Adrenal gland (tissue), 9 donors: ENCODE measurements at regions not wholly inside any gene's neighbourhood (a gene's known extent, or its start where the extent isn't known, plus 50 kb on each side); places are given as distances from the start of the nearest gene placed in this dataset.

Experiments
- DNase-seq, 7 donors: peaks; one replicate each; pipeline ENCODE4 v3.0.0-alpha.2; 2019 to 2020
- H3K27ac ChIP-seq, 5 donors: fragments of 200-600 bp; sonication (generic) in 4 of 5; 1 replicate in 3 of 5; 2 replicates in 2 of 5; pipeline versions ENCODE4 v1.5.1 to v1.8.0; 2016 to 2020; ENCODE audit warnings: mild to moderate bottlenecking in 1 of 5
- H3K27me3 ChIP-seq: fragments of 200-600 bp; 2 replicates; pipeline ENCODE4 v1.8.0; 2021
- H3K36me3 ChIP-seq, 2 donors: fragments of 200-600 bp; replicated peaks in 1 of 2; 1 replicate in 1 of 2; 2 replicates in 1 of 2; pipeline versions ENCODE4 v1.5.1 to v1.8.0; 2018 to 2022
- H3K4me1 ChIP-seq, 2 donors: fragments of 200-600 bp; replicated peaks in 1 of 2; 1 replicate in 1 of 2; 2 replicates in 1 of 2; pipeline versions ENCODE4 v1.5.1 to v1.8.0; 2018 to 2021
- H3K4me3 ChIP-seq, 4 donors: fragments of 200-600 bp; sonication (generic) in 3 of 4; one replicate each; pipeline ENCODE4 v1.5.1; 2016 to 2018
- H3K9me3 ChIP-seq, 3 donors: fragments of 200-600 bp; sonication (generic) in 1 of 3; replicated peaks in 1 of 3; 1 replicate in 2 of 3; 2 replicates in 1 of 3; pipeline versions ENCODE4 v1.5.1 to v1.8.0; 2016 to 2021
- CTCF ChIP-seq, 6 experiments: fragments of 450-650 bp in 4 of 6; fragments of 200-600 bp in 2 of 6; sonication (generic) in 1 of 6; IDR thresholded peaks; 1 replicate in 5 of 6; 2 replicates in 1 of 6; pipeline versions ENCODE4 v1.5.1 to v1.8.0; 2016 to 2021; ENCODE audit warnings: antibody characterized with exemption in 6 of 6, mild to moderate bottlenecking in 2 of 6, moderate library complexity in 1 of 6
- POLR2A ChIP-seq, 2 donors: fragments of 450-650 bp; IDR thresholded peaks; one replicate each; pipeline ENCODE4 v1.6.1; 2017; ENCODE audit warnings: antibody characterized with exemption in 2 of 2, mild to moderate bottlenecking in 2 of 2, moderate library complexity in 1 of 2
- WGBS, 4 donors: extraction: QIAGEN DNeasy Blood & Tissue Kit in 2 of 4; methylation state at CpG; one replicate each; pipeline versions ENCODE4 v1.1.5 to v1.1.7; 2013 to 2017; 5-methylcytosine and 5-hydroxymethylcytosine counted together
- intact Hi-C, 2 donors: fragments of 100-400 bp; cut with DNase I; formaldehyde crosslinking; loops; one replicate each; pipeline versions ENCODE4 v1.14.1 to v1.15.0; 2022 to 2023
- donor health status: healthy with polysubstance abuse.
- donor health status: Bipolar disorder and iron deficiency.
- donor health status: DM: yes; HTN: yes; CAD: no.
- donor health status: DM: no; HTN: no; CAD: no.
- donor health status: DM: no; HTN: no; CAD: no.

GRCh38 chr18:78753240-78753639 lies 226.4 kb upstream of the SALL3 start:
- Histone ChIP-seq H3K9me3 (no peaks in the 10 kb centered on the region), H3K4me1 (no peaks in the 10 kb centered on the region), H3K27ac (no peak overlapping the region), H3K4me3 (no peak overlapping the region), H3K27me3 (no peaks in the 10 kb centered on the region), H3K36me3 (no peaks in the 10 kb centered on the region)
- 87 to 94% (median 90%) methylated on average over 16 to 23 of the region's 23 CpGs for WGBS, 4 donors
- no peak for TF ChIP-seq POLR2A (IDR thresholded peaks at IDR 0.05)
- TF ChIP-seq CTCF (IDR thresholded peaks at IDR 0.05) = no peak
- intact Hi-C loops = no loop called here
- DNase-seq = peak in 2 of 7 donors; percentile 4 to 48

GRCh38 chr18:78754311-78755043 lies 225.1 kb upstream of the SALL3 start:
- intact Hi-C loops = no loop called here
- TF ChIP-seq POLR2A (IDR thresholded peaks at IDR 0.05) = no peak
- Histone ChIP-seq H3K27ac (no peak overlapping the region), H3K4me1 (no peaks in the 10 kb centered on the region), H3K27me3 (no peaks in the 10 kb centered on the region), H3K9me3 (no peaks in the 10 kb centered on the region), H3K36me3 (no peaks in the 10 kb centered on the region), H3K4me3 (no peak overlapping the region)
- WGBS, 4 donors = 88 to 96% (median 91%) methylated on average over 5 to 23 of the region's 23 CpGs
- DNase-seq = peak in 2 of 7 donors; percentile 4 to 28

- no peak overlapping the region for H3K27ac ChIP-seq
- TF ChIP-seq CTCF (IDR thresholded peaks at IDR 0.05) (no peak), POLR2A (IDR thresholded peaks at IDR 0.05) (no peak)
- intact Hi-C loops = no loop called here
- H3K9me3 ChIP-seq = no peaks in the 10 kb centered on the region
- peak in 1 of 7 donors; percentile 21 for DNase-seq
- no peaks in the 10 kb centered on the region for H3K4me1 ChIP-seq
- 62 to 71% (median 67%) methylated on average over 10 of the region's 10 CpGs for WGBS, 4 donors
- no peak overlapping the region for H3K4me3 ChIP-seq
- H3K36me3 ChIP-seq = no peaks in the 10 kb centered on the region
- H3K27me3 ChIP-seq = no peaks in the 10 kb centered on the region
Measured at GRCh38 chr18:78757014-78757413, 222.6 kb upstream of the SALL3 start.

GRCh38 chr18:78758496-78758895 lies 221.1 kb upstream of the SALL3 start:
- TF ChIP-seq CTCF (IDR thresholded peaks at IDR 0.05) = no peak
- no peak for TF ChIP-seq POLR2A (IDR thresholded peaks at IDR 0.05)
- no peaks in the 10 kb centered on the region for H3K9me3 ChIP-seq
- intact Hi-C loops = no loop called here
- H3K4me3 ChIP-seq = no peak overlapping the region
- no peak for DNase-seq
- 74 to 80% (median 78%) methylated on average over 9 of the region's 9 CpGs for WGBS, 4 donors
- H3K27ac ChIP-seq = no peak overlapping the region
- no peaks in the 10 kb centered on the region for H3K36me3 ChIP-seq
- no peaks in the 10 kb centered on the region for H3K4me1 ChIP-seq
- H3K27me3 ChIP-seq = no peaks in the 10 kb centered on the region

- WGBS, 4 donors = 74 to 89% (median 78%) methylated on average over 8 of the region's 8 CpGs
- TF ChIP-seq POLR2A (IDR thresholded peaks at IDR 0.05) = no peak
- TF ChIP-seq CTCF (IDR thresholded peaks at IDR 0.05) = no peak
- DNase-seq = no peak
- Histone ChIP-seq H3K27ac (no peak overlapping the region), H3K4me3 (no peak overlapping the region), H3K36me3 (no peaks in the 10 kb centered on the region), H3K9me3 (no peaks in the 10 kb centered on the region), H3K27me3 (no peaks in the 10 kb centered on the region), H3K4me1 (no peaks in the 10 kb centered on the region)
- intact Hi-C loops = no loop called here
Measured at GRCh38 chr18:78762753-78763152, 216.9 kb upstream of the SALL3 start.
